Kidney epithelial cell (primary cell): ENCODE measurements at regions not wholly inside any gene's neighbourhood (a gene's known extent, or its start where the extent isn't known, plus 50 kb on each side); places are given as distances from the start of the nearest gene placed in this dataset.

ENCODE experiments used
- DNase-seq: peaks from one replicate; pipeline ENCODE4 v3.0.0-alpha.2; 2010; ENCODE audit warnings: low read depth
- H3K27me3 ChIP-seq: 2 replicates; pipeline ENCODE4 v1.6.0; 2011; ENCODE audit warnings: low read length; ENCODE audit not compliant: control insufficient read depth, insufficient read depth
- H3K36me3 ChIP-seq: 2 replicates; pipeline ENCODE4 v1.5.1; 2011; ENCODE audit warnings: low read length; ENCODE audit not compliant: control insufficient read depth, insufficient read depth
- H3K4me3 ChIP-seq: 2 replicates; pipeline ENCODE4 v1.5.1; 2011; ENCODE audit warnings: low read depth, mild to moderate bottlenecking, control low read depth, low read length
- TF ChIP-seq, protein P1 (sequence below): IDR thresholded peaks from 2 replicates; pipeline ENCODE4 v1.5.1; 2011; ENCODE audit warnings: mild to moderate bottlenecking, moderate library complexity, low read length, control low read depth, inconsistent platforms; ENCODE audit not compliant: insufficient read depth, poor library complexity, severe bottlenecking

DNA sequence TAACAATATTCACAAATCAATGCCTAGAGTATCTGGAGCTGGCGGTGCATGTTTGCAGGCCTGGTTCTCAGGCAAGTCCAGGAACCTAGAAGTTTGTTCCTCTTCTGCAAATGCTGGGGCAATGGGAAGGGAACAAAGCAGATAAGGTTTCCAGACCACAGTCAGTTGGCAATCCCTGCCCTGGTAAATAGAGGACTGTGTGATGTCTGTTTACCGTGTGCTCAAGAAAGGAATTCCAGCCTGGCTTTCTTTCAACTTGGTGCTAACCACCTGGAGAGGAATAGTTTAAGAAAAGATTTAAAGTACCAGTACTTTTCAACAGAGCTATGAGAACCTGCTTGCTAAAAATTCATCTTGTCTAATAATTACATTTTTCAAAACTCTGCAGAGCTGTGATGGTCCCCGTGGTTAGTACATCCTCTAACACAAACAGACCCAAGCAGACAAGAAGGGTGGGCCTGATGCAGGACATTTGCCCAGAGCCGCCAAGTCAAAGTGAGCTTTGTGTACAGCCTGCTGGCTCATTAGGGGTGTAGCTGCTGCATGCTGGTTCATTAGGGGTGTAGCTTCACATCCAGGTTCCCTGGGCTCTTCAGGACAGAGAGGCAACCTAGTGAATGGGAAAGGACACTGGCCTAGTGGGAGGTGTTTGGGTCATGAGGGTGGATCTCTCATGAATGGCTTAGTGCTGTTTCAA is 220.5 kb downstream of the SQOR start:
- TF ChIP-seq, protein P1, sequence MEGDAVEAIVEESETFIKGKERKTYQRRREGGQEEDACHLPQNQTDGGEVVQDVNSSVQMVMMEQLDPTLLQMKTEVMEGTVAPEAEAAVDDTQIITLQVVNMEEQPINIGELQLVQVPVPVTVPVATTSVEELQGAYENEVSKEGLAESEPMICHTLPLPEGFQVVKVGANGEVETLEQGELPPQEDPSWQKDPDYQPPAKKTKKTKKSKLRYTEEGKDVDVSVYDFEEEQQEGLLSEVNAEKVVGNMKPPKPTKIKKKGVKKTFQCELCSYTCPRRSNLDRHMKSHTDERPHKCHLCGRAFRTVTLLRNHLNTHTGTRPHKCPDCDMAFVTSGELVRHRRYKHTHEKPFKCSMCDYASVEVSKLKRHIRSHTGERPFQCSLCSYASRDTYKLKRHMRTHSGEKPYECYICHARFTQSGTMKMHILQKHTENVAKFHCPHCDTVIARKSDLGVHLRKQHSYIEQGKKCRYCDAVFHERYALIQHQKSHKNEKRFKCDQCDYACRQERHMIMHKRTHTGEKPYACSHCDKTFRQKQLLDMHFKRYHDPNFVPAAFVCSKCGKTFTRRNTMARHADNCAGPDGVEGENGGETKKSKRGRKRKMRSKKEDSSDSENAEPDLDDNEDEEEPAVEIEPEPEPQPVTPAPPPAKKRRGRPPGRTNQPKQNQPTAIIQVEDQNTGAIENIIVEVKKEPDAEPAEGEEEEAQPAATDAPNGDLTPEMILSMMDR, result no peak
- Histone ChIP-seq H3K4me3 (no peak overlapping the region), H3K36me3 (no peaks in the 10 kb centered on the region), H3K27me3 (no peaks in the 10 kb centered on the region)
- no peak for DNase-seq

DNA sequence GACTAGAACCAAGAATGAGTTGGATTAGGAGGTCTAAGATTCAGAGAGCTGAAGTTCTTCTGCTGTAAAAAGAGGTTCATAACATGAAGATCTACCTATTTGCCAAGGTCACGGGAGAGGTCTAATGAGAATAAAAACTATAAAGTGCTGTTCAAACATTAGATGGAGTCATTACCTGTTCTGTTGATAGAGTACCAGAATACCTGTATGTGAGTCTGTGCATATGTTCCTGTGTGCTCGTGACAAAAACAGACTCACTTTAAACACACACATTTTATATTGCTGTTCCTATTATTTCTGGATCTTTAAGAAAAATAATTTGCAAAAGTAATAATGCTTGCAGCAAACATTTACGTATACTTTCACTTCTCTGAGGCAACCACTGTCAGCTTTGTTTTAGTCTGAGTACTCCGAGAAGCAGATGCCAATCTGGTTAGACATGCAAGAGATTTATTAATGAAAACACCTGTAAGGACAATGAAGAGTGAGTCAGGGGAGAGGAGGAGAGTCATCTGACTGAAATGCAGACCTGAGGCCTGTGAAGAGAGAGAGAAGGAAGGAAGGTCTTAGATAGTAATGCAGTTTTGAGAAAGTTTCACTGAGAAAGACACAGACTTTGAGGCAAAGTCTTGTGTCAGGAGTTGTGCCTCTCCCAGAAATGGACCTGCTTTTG is 221.2 kb downstream of the SQOR start:
- H3K27me3 ChIP-seq, result no peaks in the 10 kb centered on the region
- no peak overlapping the region for H3K4me3 ChIP-seq
- no peaks in the 10 kb centered on the region for H3K36me3 ChIP-seq
- TF ChIP-seq, protein P1, result no peak
- DNase-seq, result peak; percentile 86

DNA sequence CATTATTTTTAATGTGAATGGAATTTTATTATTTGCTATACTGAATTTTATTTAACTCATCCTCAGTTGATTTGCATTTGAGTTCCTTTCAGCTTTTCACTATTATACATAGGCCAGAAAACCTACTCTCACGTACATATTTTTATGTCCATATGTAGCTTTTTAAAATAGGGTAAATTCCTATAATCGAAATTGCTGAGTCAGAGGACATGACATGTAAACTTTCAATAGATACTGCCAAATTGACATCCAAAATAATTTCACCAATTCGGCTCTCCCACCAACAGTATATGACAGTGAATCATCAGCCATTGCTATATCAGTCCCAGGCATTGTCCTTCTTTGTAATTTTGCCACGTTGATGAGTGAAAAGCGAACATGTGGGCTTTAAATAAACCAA is 222.5 kb downstream of the SQOR start:
- TF ChIP-seq, protein P1, result no peak
- DNase-seq, result no peak
- Histone ChIP-seq H3K27me3 (no peaks in the 10 kb centered on the region), H3K36me3 (no peaks in the 10 kb centered on the region), H3K4me3 (no peak overlapping the region)

DNA sequence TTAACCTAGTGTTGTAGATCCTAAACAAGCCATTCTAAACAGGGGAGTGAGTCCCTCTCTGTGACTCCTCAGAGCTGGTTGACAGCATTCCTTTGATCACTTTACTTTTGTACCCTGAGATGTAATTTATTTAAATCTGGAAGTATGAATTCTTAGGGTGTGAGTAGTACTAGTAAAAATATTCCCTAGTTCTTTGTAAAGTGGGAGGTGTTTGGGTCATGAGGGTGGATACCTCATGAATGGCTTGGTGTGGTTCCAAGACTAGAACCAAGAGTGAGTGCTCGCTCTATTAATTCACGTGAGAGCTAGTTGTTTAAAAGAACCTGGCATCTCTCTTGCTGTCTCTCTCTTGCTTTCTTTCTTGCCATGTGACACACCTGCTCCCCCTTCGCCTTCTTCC is 223.7 kb downstream of the SQOR start:
- TF ChIP-seq, protein P1, result no peak
- Histone ChIP-seq H3K27me3 (no peaks in the 10 kb centered on the region), H3K4me3 (no peak overlapping the region), H3K36me3 (no peaks in the 10 kb centered on the region)
- no peak for DNase-seq

DNA sequence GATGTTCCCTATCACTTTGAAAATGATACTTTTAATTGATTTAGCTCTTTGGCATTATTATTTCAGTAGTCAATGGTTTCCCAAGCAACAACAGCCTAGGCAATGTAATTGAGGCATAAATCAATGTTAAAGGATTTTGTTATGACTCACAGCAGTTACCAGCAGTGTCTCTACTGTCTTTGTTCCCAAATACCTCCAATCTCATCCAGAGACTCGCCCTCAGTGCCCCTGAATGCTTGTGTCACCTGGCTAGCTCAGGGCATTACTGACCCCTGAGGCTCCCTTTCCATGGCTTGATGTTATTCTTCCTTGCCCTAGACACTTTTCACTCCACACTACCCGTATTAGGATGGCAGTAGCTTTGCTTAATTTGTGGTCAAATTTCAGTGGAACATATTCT is 227.2 kb downstream of the SQOR start:
- no peak overlapping the region for H3K4me3 ChIP-seq
- no peaks in the 10 kb centered on the region for H3K27me3 ChIP-seq
- H3K36me3 ChIP-seq, result no peaks in the 10 kb centered on the region
- TF ChIP-seq, protein P1, result no peak
- DNase-seq, result no peak

DNA sequence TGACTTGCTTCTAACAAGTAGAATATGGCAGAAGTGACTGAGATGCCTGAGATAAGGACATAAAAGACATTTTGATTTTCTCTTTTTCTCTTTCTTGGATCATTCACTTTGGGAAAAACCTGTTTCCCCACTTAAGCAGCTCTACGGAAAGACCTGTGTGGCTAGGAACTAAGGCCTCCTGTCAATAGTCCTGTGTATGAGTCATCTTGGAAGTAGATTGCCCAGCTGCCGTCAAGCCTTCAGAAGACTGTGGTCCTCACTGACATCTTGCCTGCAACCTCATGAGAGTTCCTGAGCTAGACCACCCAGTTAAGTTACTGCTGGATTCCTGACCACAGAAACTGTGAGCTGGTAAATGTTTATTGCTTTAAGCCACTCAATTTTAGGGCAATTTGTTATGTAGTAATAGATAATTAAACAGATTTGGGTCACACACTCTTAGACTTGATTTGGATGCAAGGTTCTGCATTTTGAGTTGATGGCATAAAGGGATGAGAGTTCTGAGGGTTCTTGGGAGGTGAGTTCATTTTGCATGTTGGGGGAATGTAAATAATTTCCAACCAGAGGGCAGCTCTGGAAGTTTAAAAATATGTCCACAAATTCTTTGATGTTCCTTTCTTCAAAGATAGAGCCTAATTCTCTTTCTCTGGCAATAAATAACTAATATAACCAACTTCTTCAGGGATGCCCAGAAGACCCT is 229.2 kb downstream of the SQOR start:
- H3K27me3 ChIP-seq, result no peaks in the 10 kb centered on the region
- no peak for DNase-seq
- H3K36me3 ChIP-seq, result no peaks in the 10 kb centered on the region
- TF ChIP-seq, protein P1, result no peak
- no peak overlapping the region for H3K4me3 ChIP-seq
